HFFc6 (cell line): ENCODE measurements at regions not wholly inside any gene's neighbourhood (a gene's known extent, or its start where the extent isn't known, plus 50 kb on each side); places are given as distances from the start of the nearest gene placed in this dataset.

Source experiments
- DNase-seq: peaks from one replicate; pipeline ENCODE4 v3.0.0-alpha.2; 2018
- H3K27ac Mint-ChIP-seq: 2 replicates; pipeline ENCODE4 v1.8.0; 2020; ENCODE audit warnings: mild to moderate bottlenecking, mixed read lengths
- H3K27me3 Mint-ChIP-seq: 2 replicates; pipeline ENCODE4 v1.8.0; 2021; ENCODE audit warnings: mild to moderate bottlenecking, moderate library complexity, mixed read lengths; ENCODE audit not compliant: insufficient read depth
- H3K36me3 Mint-ChIP-seq: 2 replicates; pipeline ENCODE4 v1.8.0; 2021; ENCODE audit warnings: low read depth, mixed read lengths
- H3K4me1 Mint-ChIP-seq: 2 replicates; pipeline ENCODE4 v1.8.0; 2020; ENCODE audit warnings: low read depth, mixed read lengths
- H3K4me3 Mint-ChIP-seq: 2 replicates; pipeline ENCODE4 v1.8.0; 2020; ENCODE audit warnings: mild to moderate bottlenecking, moderate library complexity, mixed read lengths
- H3K9me3 Mint-ChIP-seq: 2 replicates; pipeline ENCODE4 v1.8.0; 2020; ENCODE audit warnings: mild to moderate bottlenecking, mixed read lengths
- CTCF ChIP-seq: fragments of 200-600 bp; sonication (generic); IDR thresholded peaks from 2 replicates; pipeline ENCODE4 v1.5.0; 2021; ENCODE audit warnings: antibody characterized with exemption, mild to moderate bottlenecking

DNA sequence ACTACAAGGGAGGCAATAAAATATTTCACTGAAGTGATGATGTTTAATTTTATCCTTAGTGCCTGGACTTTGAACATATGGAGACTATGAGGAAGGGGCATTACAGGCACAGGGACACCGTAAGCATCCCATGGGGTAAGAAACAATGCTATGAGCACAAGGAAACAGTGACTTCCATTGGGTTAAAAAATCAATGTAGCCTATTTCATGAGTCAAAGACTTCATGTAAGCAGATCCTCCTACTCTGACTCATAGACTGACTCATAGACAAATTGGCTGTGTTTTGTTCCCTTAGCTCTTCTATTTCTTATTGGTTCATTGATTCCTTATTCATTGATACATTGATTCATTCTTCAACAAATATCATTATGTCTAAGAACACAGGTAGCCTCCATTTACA is 351.0 kb downstream of the PRELID2 start:
- peak; percentile 67 for DNase-seq
- Mint-ChIP-seq H3K9me3 (no peaks in the 10 kb centered on the region), H3K27ac (peak overlapping the region; percentile 85), H3K36me3 (no peaks in the 10 kb centered on the region; the same call in none of the 2 replicates), H3K4me3 (no peak overlapping the region; the same call in 1 of the 2 replicates), H3K4me1 (peaks cover 57% of the 10 kb centered on the region), H3K27me3 (peaks cover 1% of the 10 kb centered on the region; the same call in 1 of the 2 replicates)
- no peak for TF ChIP-seq CTCF

- Mint-ChIP-seq H3K4me3 (peak overlapping the region; percentile 39; the same call in 1 of the 2 replicates), H3K4me1 (peaks cover 65% of the 10 kb centered on the region), H3K27me3 (peaks cover 1% of the 10 kb centered on the region; the same call in 1 of the 2 replicates), H3K9me3 (no peaks in the 10 kb centered on the region), H3K27ac (peak overlapping the region; percentile 85), H3K36me3 (no peaks in the 10 kb centered on the region; the same call in none of the 2 replicates)
- TF ChIP-seq CTCF, result no peak
- peak; percentile 72 for DNase-seq
Observed at GRCh38 chr5:145483212-145483611, 351.9 kb downstream of the PRELID2 start.

DNA sequence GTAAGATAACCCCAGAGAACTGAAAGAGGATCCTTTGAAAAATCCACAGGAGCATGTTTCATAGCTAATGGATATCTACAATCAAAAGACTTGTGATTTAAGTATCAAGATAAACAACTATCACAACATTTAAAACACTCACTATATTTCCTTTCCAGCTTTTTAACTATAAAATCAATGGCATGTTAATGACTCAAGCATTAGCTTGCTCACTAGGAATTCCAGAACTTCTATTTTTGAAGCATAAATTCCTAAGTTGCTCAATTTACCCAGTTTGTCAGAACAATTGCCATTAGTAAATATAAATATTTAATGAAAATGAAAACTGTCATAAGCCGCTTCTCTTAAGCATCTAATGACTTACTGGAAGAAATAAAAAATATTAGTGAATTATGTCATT is 355.3 kb downstream of the PRELID2 start:
- no peak for TF ChIP-seq CTCF
- H3K4me1 Mint-ChIP-seq, result peaks cover 65% of the 10 kb centered on the region
- peaks cover 1% of the 10 kb centered on the region; the same call in 1 of the 2 replicates for H3K27me3 Mint-ChIP-seq

DNA sequence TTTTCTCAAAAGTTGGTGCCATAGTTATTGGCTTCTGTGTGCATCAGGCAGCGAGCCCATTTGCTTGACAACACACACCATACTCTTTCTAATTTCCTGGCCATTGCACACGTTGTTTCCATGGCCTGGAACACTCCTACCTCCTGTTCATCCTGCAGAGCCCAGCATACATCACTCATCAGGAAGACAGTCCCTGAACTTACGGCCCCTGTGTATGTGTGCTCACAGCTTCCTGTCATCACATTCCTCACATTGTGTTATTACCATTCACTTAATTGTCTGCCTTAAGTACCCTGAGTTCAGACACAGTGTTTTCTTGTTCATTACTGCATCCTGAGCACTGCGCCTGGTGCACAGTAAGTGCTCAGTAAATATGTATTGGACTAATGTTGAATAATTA is 355.9 kb downstream of the PRELID2 start:
- Mint-ChIP-seq H3K27ac (peak overlapping the region; percentile 72), H3K36me3 (no peaks in the 10 kb centered on the region; the same call in 1 of the 2 replicates), H3K4me1 (peaks cover 60% of the 10 kb centered on the region), H3K4me3 (peak overlapping the region; percentile 46), H3K9me3 (no peaks in the 10 kb centered on the region), H3K27me3 (peaks cover 1% of the 10 kb centered on the region; the same call in 1 of the 2 replicates)
- peak; percentile 25 for DNase-seq
- TF ChIP-seq CTCF, result no peak

More for the DNA sequence above, 355.3 kb downstream of the PRELID2 start:
- H3K9me3 Mint-ChIP-seq, result no peaks in the 10 kb centered on the region
- peak overlapping the region; percentile 72 for H3K27ac Mint-ChIP-seq
- no peaks in the 10 kb centered on the region; the same call in 1 of the 2 replicates for H3K36me3 Mint-ChIP-seq
- DNase-seq, result peak; percentile 43
- H3K4me3 Mint-ChIP-seq, result peak overlapping the region; percentile 46

- peak overlapping the region; percentile 46 for H3K4me3 Mint-ChIP-seq
- peak overlapping the region; percentile 72 for H3K27ac Mint-ChIP-seq
- H3K9me3 Mint-ChIP-seq, result no peaks in the 10 kb centered on the region
- H3K36me3 Mint-ChIP-seq, result no peaks in the 10 kb centered on the region
- H3K27me3 Mint-ChIP-seq, result peaks cover 1% of the 10 kb centered on the region; the same call in 1 of the 2 replicates
- DNase-seq, result no peak
- peaks cover 54% of the 10 kb centered on the region for H3K4me1 Mint-ChIP-seq
- no peak for TF ChIP-seq CTCF
Observed at GRCh38 chr5:145478651-145479050, 356.5 kb downstream of the PRELID2 start.
